GM21528 (cell line): ENCODE measurements at regions not wholly inside any gene's neighbourhood (a gene's known extent, or its start where the extent isn't known, plus 50 kb on each side); places are given as distances from the start of the nearest gene placed in this dataset.

Experiments used
- ATAC-seq: cut with Tn5 transposase; IDR thresholded peaks from one replicate; pipeline ENCODE4 v1.9.1; 2021; ENCODE audit warnings: mild to moderate bottlenecking, moderate library complexity; ENCODE audit not compliant: unreplicated experiment, low FRiP score

GRCh38 chr12:102603021-102603420 lies 122.7 kb upstream of the IGF1 start:
- ATAC-seq, result no peak

- ATAC-seq, result no peak
These were observed 122.2 kb upstream of the IGF1 start for GRCh38 chr12:102602521-102602920.

GRCh38 chr12:102601621-102602020 lies 121.3 kb upstream of the IGF1 start:
- ATAC-seq, result no peak

- ATAC-seq, result no peak
These were observed 116.3 kb upstream of the IGF1 start for GRCh38 chr12:102596687-102597086.

GRCh38 chr12:102596031-102596430 lies 115.7 kb upstream of the IGF1 start:
- no peak for ATAC-seq

GRCh38 chr12:102595315-102595714 lies 115.0 kb upstream of the IGF1 start:
- ATAC-seq, result no peak

GRCh38 chr12:102593134-102593533 lies 112.8 kb upstream of the IGF1 start:
- no peak for ATAC-seq

- ATAC-seq, result no peak
These were observed 111.8 kb upstream of the IGF1 start for GRCh38 chr12:102592134-102592533.

GRCh38 chr12:102573237-102573636 lies 92.9 kb upstream of the IGF1 start:
- ATAC-seq, result no peak

GRCh38 chr12:102571889-102572288 lies 91.5 kb upstream of the IGF1 start:
- ATAC-seq, result no peak

- no peak for ATAC-seq
These were observed 89.9 kb upstream of the IGF1 start for GRCh38 chr12:102570256-102570655.

GRCh38 chr12:102569803-102570202 lies 89.4 kb upstream of the IGF1 start:
- no peak for ATAC-seq

- no peak for ATAC-seq
These were observed 87.9 kb upstream of the IGF1 start for GRCh38 chr12:102568276-102568675.

GRCh38 chr12:102567031-102567985 lies 86.9 kb upstream of the IGF1 start:
- no peak for ATAC-seq

- ATAC-seq, result no peak
These were observed 85.2 kb upstream of the IGF1 start for GRCh38 chr12:102565555-102565954.

- ATAC-seq, result no peak
These were observed 83.7 kb upstream of the IGF1 start for GRCh38 chr12:102564026-102564425.

- ATAC-seq, result no peak
These were observed 82.6 kb upstream of the IGF1 start for GRCh38 chr12:102562836-102563425.

GRCh38 chr12:102551186-102551585 lies 70.8 kb upstream of the IGF1 start:
- no peak for ATAC-seq

GRCh38 chr12:102549691-102550090 lies 69.3 kb upstream of the IGF1 start:
- no peak for ATAC-seq

GRCh38 chr12:102548543-102548942 lies 68.2 kb upstream of the IGF1 start:
- no peak for ATAC-seq

GRCh38 chr12:102543494-102544485 lies 63.4 kb upstream of the IGF1 start:
- no peak for ATAC-seq
